H9 (cell line): ENCODE measurements at regions not wholly inside any gene's neighbourhood (a gene's known extent, or its start where the extent isn't known, plus 50 kb on each side); places are given as distances from the start of the nearest gene placed in this dataset.

Experiments used
- DNase-seq: peaks from one replicate; pipeline ENCODE4 v3.0.0-alpha.2; 2017
- H2AFZ ChIP-seq: one replicate; pipeline ENCODE4 v1.6.1; 2013; ENCODE audit warnings: mild to moderate bottlenecking, low read length, control low read depth, moderate library complexity
- H2AK5ac ChIP-seq: 2 replicates; pipeline ENCODE4 v1.6.1; 2013; ENCODE audit warnings: low read length, control low read depth, mixed read lengths; ENCODE audit not compliant: insufficient read length
- H2BK120ac ChIP-seq: one replicate; pipeline ENCODE4 v1.6.1; 2013; ENCODE audit warnings: low read depth, mild to moderate bottlenecking, low read length, control low read depth, inconsistent platforms; ENCODE audit not compliant: poor library complexity, severe bottlenecking
- H2BK12ac ChIP-seq: 2 replicates; pipeline ENCODE4 v1.6.1; 2013; ENCODE audit warnings: low read length, control low read depth, mixed read lengths, low read depth; ENCODE audit not compliant: insufficient read length
- H2BK15ac ChIP-seq: 2 replicates; pipeline ENCODE4 v1.6.1; 2013; ENCODE audit warnings: low read depth, low read length, control low read depth
- H2BK20ac ChIP-seq: one replicate; pipeline ENCODE4 v1.6.1; 2013; ENCODE audit warnings: low read depth, mild to moderate bottlenecking, low read length, control low read depth, inconsistent platforms; ENCODE audit not compliant: poor library complexity, severe bottlenecking
- H2BK5ac ChIP-seq: 2 replicates; pipeline ENCODE4 v1.6.1; 2013; ENCODE audit warnings: low read length, control low read depth, mixed read lengths; ENCODE audit not compliant: insufficient read length
- H3K14ac ChIP-seq: 2 replicates; pipeline ENCODE4 v1.6.1; 2013; ENCODE audit warnings: low read length, control low read depth; ENCODE audit not compliant: insufficient read depth
- H3K18ac ChIP-seq: 2 replicates; pipeline ENCODE4 v1.6.1; 2013; ENCODE audit warnings: low read depth, mild to moderate bottlenecking, mixed read lengths, low read length, control low read depth; ENCODE audit not compliant: insufficient read length
- H3K23ac ChIP-seq: 2 replicates; pipeline ENCODE4 v1.6.1; 2013; ENCODE audit warnings: low read length, control low read depth, mixed read lengths, low read depth; ENCODE audit not compliant: insufficient read length
- H3K23me2 ChIP-seq: 2 replicates; pipeline ENCODE4 v1.6.1; 2013; ENCODE audit warnings: low read depth, mild to moderate bottlenecking, mixed read lengths, low read length, control low read depth; ENCODE audit not compliant: insufficient read length, poor library complexity, severe bottlenecking
- H3K27ac ChIP-seq: 2 replicates; pipeline ENCODE4 v1.5.1; 2013; ENCODE audit warnings: low read length, control low read depth, mixed read lengths, low read depth; ENCODE audit not compliant: insufficient read length
- H3K27me3 ChIP-seq: 2 replicates; pipeline ENCODE4 v1.6.1; 2013; ENCODE audit warnings: low read length, control low read depth, inconsistent platforms; ENCODE audit not compliant: insufficient read depth
- H3K4ac ChIP-seq: 2 replicates; pipeline ENCODE4 v1.6.1; 2013; ENCODE audit warnings: low read depth, mild to moderate bottlenecking, control low read depth, inconsistent platforms, low read length, moderate library complexity
- H3K4me1 ChIP-seq: 2 replicates; pipeline ENCODE4 v1.6.1; 2013; ENCODE audit warnings: low read length, control low read depth, inconsistent platforms; ENCODE audit not compliant: insufficient read depth
- H3K4me2 ChIP-seq: 2 replicates; pipeline ENCODE4 v1.6.1; 2013; ENCODE audit warnings: low read length, control low read depth, mixed read lengths; ENCODE audit not compliant: insufficient read length, insufficient read depth
- H3K56ac ChIP-seq: 2 replicates; pipeline ENCODE4 v1.6.1; 2013; ENCODE audit warnings: low read depth, mild to moderate bottlenecking, mixed read lengths, low read length, control low read depth; ENCODE audit not compliant: insufficient read length
- H3K79me1 ChIP-seq: 2 replicates; pipeline ENCODE4 v1.6.1; 2013; ENCODE audit warnings: low read depth, mild to moderate bottlenecking, moderate library complexity, low read length, control low read depth, inconsistent platforms; ENCODE audit not compliant: insufficient read depth, poor library complexity, severe bottlenecking
- H3K79me2 ChIP-seq: 2 replicates; pipeline ENCODE4 v1.6.1; 2013; ENCODE audit warnings: low read length, control low read depth, inconsistent platforms; ENCODE audit not compliant: insufficient read depth
- H3K9ac ChIP-seq: 2 replicates; pipeline ENCODE4 v1.6.1; 2013; ENCODE audit warnings: low read length, control low read depth, mixed read lengths; ENCODE audit not compliant: insufficient read length; ENCODE audit errors: extremely low read depth
- H3K9me3 ChIP-seq: one replicate; pipeline ENCODE4 v1.6.1; 2013; ENCODE audit warnings: low read depth, low read length, inconsistent platforms; ENCODE audit not compliant: control insufficient read depth
- H3T11ph ChIP-seq: one replicate; pipeline ENCODE4 v1.6.1; 2013; ENCODE audit warnings: mild to moderate bottlenecking, low read length, control low read depth, inconsistent platforms
- H4K20me1 ChIP-seq: one replicate; pipeline ENCODE4 v1.6.1; 2013; ENCODE audit not compliant: control insufficient read depth, insufficient read length, insufficient read depth
- H4K5ac ChIP-seq: 2 replicates; pipeline ENCODE4 v1.6.1; 2013; ENCODE audit warnings: low read depth, mild to moderate bottlenecking, mixed read lengths, low read length, control low read depth; ENCODE audit not compliant: insufficient read length
- H4K8ac ChIP-seq: replicated peaks from 2 replicates; pipeline ENCODE4 v1.6.1; 2013; ENCODE audit warnings: low read length, control low read depth, mixed read lengths, low read depth; ENCODE audit not compliant: insufficient read length
- H4K91ac ChIP-seq: 2 replicates; pipeline ENCODE4 v1.6.1; 2013; ENCODE audit warnings: low read depth, mild to moderate bottlenecking, moderate library complexity, mixed read lengths, low read length, control low read depth; ENCODE audit not compliant: insufficient read length
- H3K27ac Mint-ChIP-seq, 3 experiments: 2 replicates in 2 of 3; 3 replicates in 1 of 3; pipeline ENCODE4 v1.8.0; 2020 to 2021; ENCODE audit warnings: mixed read lengths in 3 of 3, mild to moderate bottlenecking in 1 of 3, moderate library complexity in 1 of 3
- H3K27me3 Mint-ChIP-seq: 2 replicates; pipeline ENCODE4 v1.8.0; 2021; ENCODE audit warnings: low read depth, mild to moderate bottlenecking, moderate library complexity, mixed read lengths
- H3K36me3 Mint-ChIP-seq, 3 experiments: 2 replicates in 2 of 3; 3 replicates in 1 of 3; pipeline ENCODE4 v1.8.0; 2020 to 2021; ENCODE audit warnings: low read depth in 3 of 3, mixed read lengths in 3 of 3; ENCODE audit not compliant: insufficient read depth in 1 of 3
- H3K4me1 Mint-ChIP-seq, 2 experiments: 2 replicates each; pipeline ENCODE4 v1.8.0; 2020; ENCODE audit warnings: mixed read lengths in 2 of 2
- H3K4me3 Mint-ChIP-seq, 2 experiments: 2 replicates in 1 of 2; 3 replicates in 1 of 2; pipeline ENCODE4 v1.8.0; 2020 to 2021; ENCODE audit warnings: mild to moderate bottlenecking in 2 of 2, mixed read lengths in 2 of 2, moderate library complexity in 1 of 2
- H3K9me3 Mint-ChIP-seq, 2 experiments: 2 replicates in 1 of 2; 3 replicates in 1 of 2; pipeline ENCODE4 v1.8.0; 2020; ENCODE audit warnings: mild to moderate bottlenecking in 2 of 2, mixed read lengths in 2 of 2, moderate library complexity in 1 of 2
- CTCF ChIP-seq: fragments of 200-600 bp; sonication (generic); conservative IDR thresholded peaks from 3 replicates; pipeline ENCODE4 v1.8.0; 2021; ENCODE audit warnings: antibody characterized with exemption, mild to moderate bottlenecking
- WGBS: extraction: QIAGEN DNeasy Blood & Tissue Kit; methylation state at CpG from one replicate; pipeline ENCODE4 v1.1.7; 2013; ENCODE audit warnings: missing lambda C conversion rate, low lambda C conversion rate, mixed read lengths; ENCODE audit not compliant: insufficient read length; ENCODE audit errors: extremely low coverage; 5-methylcytosine and 5-hydroxymethylcytosine counted together

DNA sequence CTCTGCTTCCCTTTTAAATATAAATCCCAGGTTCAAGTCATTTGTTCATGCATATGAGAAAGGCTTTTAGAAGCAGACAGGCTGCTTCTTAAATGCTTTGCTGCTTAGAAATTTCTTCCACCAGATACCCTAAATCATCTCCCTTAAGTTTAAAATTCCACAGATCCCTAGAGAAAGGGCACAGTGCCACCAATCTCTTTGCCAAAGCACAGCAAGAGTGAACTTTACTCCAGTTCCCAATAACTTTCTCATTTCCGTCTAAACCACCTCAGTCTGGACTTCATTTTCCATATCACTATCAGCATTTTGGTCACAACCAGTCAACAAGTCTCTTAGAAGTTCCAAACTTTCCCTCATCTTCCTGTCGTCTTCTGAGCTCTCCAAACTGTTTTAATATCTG lies 679.8 kb upstream of the FTMT start:
- H4K91ac ChIP-seq = no peak overlapping the region
- H3K27me3 ChIP-seq = no peaks in the 10 kb centered on the region
- H3K79me1 ChIP-seq = no peaks in the 10 kb centered on the region
- no CpG with 5 or more reads among the region's 2 CpGs for WGBS
- H3K9me3 Mint-ChIP-seq = no peaks in the 10 kb centered on the region; a peak in 1 of 5 replicates
- H3K56ac ChIP-seq = no peak overlapping the region
- no peaks in the 10 kb centered on the region for H3K27me3 Mint-ChIP-seq
- H3K23ac ChIP-seq = no peak overlapping the region
- H3K27ac ChIP-seq = no peak overlapping the region
- H2BK120ac ChIP-seq = no peak overlapping the region
- no peak overlapping the region for H4K5ac ChIP-seq
- no peak overlapping the region for H2BK15ac ChIP-seq
- H3K4me3 Mint-ChIP-seq = no peak overlapping the region
- no peak overlapping the region for H2BK12ac ChIP-seq
- H3K9ac ChIP-seq = no peak overlapping the region
- H3K4me2 ChIP-seq = no peak overlapping the region
- H3K79me2 ChIP-seq = no peaks in the 10 kb centered on the region
- H3K4ac ChIP-seq = no peak overlapping the region
- H3K23me2 ChIP-seq = no peaks in the 10 kb centered on the region
- H2AFZ ChIP-seq = no peak overlapping the region
- no peak overlapping the region for H3K14ac ChIP-seq
- peaks cover 6 to 7% of the 10 kb centered on the region in 2 experiments; a peak in 3 of 4 replicates for H3K4me1 Mint-ChIP-seq
- no peaks in the 10 kb centered on the region for H3K9me3 ChIP-seq
- H2BK5ac ChIP-seq = no peak overlapping the region
- no peaks in the 10 kb centered on the region for H4K20me1 ChIP-seq
- DNase-seq = no peak
- H4K8ac ChIP-seq = no peak overlapping the region
- no peak overlapping the region for H3K18ac ChIP-seq
- H2BK20ac ChIP-seq = no peak overlapping the region
- no peak overlapping the region for H3T11ph ChIP-seq
- 0 out of 7 replicates have a peak overlapping the region, but pooled peaks of 1 of the 3 experiments have one; percentile 8 for H3K27ac Mint-ChIP-seq
- H3K4me1 ChIP-seq = no peaks in the 10 kb centered on the region
- peaks cover 0 to 3% (median 0%) of the 10 kb centered on the region in 3 experiments; a peak in 1 of 7 replicates for H3K36me3 Mint-ChIP-seq
- H2AK5ac ChIP-seq = no peak overlapping the region
- TF ChIP-seq CTCF = no peak
